SU-DHL-6 (cell line): ENCODE measurements at regions not wholly inside any gene's neighbourhood (a gene's known extent, or its start where the extent isn't known, plus 50 kb on each side); places are given as distances from the start of the nearest gene placed in this dataset.

Experiments
- H2AFZ ChIP-seq: fragments of 200-600 bp; sonication (generic); 2 replicates; pipeline ENCODE4 v1.6.1; 2014; ENCODE audit warnings: low read depth, mild to moderate bottlenecking, moderate library complexity, mixed read lengths, antibody characterized with exemption, low read length; ENCODE audit not compliant: severe bottlenecking
- H3F3A ChIP-seq: fragments of 200-600 bp; shearing (Covaris generic); 2 replicates; pipeline ENCODE4 v1.6.0; 2016; ENCODE audit warnings: antibody characterized with exemption, mild to moderate bottlenecking; ENCODE audit not compliant: insufficient read depth
- H3K27ac ChIP-seq: fragments of 200-600 bp; sonication (generic); 2 replicates; pipeline ENCODE4 v1.5.1; 2016; ENCODE audit warnings: low read depth, mild to moderate bottlenecking, low read length, moderate library complexity, mixed read lengths
- H3K27me3 ChIP-seq: fragments of 200-600 bp; sonication (generic), shearing (Covaris generic); 2 replicates; pipeline ENCODE4 v1.6.0; 2014; ENCODE audit warnings: mild to moderate bottlenecking, low read length
- H3K36me3 ChIP-seq: fragments of 200-600 bp; sonication (generic); 2 replicates; pipeline ENCODE4 v1.6.1; 2014; ENCODE audit warnings: mild to moderate bottlenecking, low read length, mixed read lengths
- H3K4me2 ChIP-seq: fragments of 300-600, 200-600 bp; shearing (Covaris generic), sonication (generic); 2 replicates; pipeline ENCODE4 v1.6.0; 2014; ENCODE audit warnings: low read length, low read depth, mild to moderate bottlenecking; ENCODE audit not compliant: poor library complexity, severe bottlenecking
- H3K4me3 ChIP-seq: fragments of 200-600 bp; sonication (generic); 2 replicates; pipeline ENCODE4 v1.5.1; 2014; ENCODE audit warnings: antibody characterized with exemption, low read length, mild to moderate bottlenecking, mixed read lengths; ENCODE audit not compliant: insufficient read depth, poor library complexity, severe bottlenecking
- H3K79me2 ChIP-seq: fragments of 200-600 bp; sonication (generic); 2 replicates; pipeline ENCODE4 v1.6.1; 2014; ENCODE audit warnings: mild to moderate bottlenecking, low read length, moderate library complexity; ENCODE audit not compliant: insufficient read depth
- H3K9ac ChIP-seq: fragments of 200-600 bp; sonication (generic); 2 replicates; pipeline ENCODE4 v1.7.0; 2014; ENCODE audit warnings: mild to moderate bottlenecking, low read length
- H3K9me2 ChIP-seq: fragments of 200-600 bp; sonication (generic); replicated peaks from 2 replicates; pipeline ENCODE4 v1.6.1; 2014; ENCODE audit warnings: low read length; ENCODE audit not compliant: insufficient read depth
- H3K9me3 ChIP-seq: fragments of 200-600 bp; sonication (generic); 2 replicates; pipeline ENCODE4 v1.6.1; 2014; ENCODE audit warnings: low read length, mixed read lengths; ENCODE audit not compliant: insufficient read depth
- H4K20me1 ChIP-seq: fragments of 200-600 bp; sonication (generic); 2 replicates; pipeline ENCODE4 v1.6.1; 2014; ENCODE audit warnings: low read depth, mild to moderate bottlenecking, antibody characterized with exemption, low read length, moderate library complexity, mixed read lengths
- EZH2phosphoT487 ChIP-seq: fragments of 200-600 bp; sonication (generic), shearing (Covaris generic); conservative IDR thresholded peaks from 2 replicates; pipeline ENCODE4 v1.6.1; 2018; ENCODE audit warnings: mild to moderate bottlenecking, antibody characterized with exemption, low read length, moderate library complexity, mixed read lengths
- TF ChIP-seq, protein P1 (sequence below): fragments of 200-600 bp; sonication (generic); IDR thresholded peaks from one replicate; pipeline ENCODE4 v1.5.1; 2017; ENCODE audit warnings: antibody characterized with exemption, mild to moderate bottlenecking, low read length, moderate library complexity; ENCODE audit not compliant: insufficient read depth, poor library complexity, severe bottlenecking

- Histone ChIP-seq H3K4me2 (no peak overlapping the region), H3K27ac (no peak overlapping the region), H3K4me3 (no peak overlapping the region), H3K27me3 (no peaks in the 10 kb centered on the region), H3F3A (no peaks in the 10 kb centered on the region), H3K79me2 (no peaks in the 10 kb centered on the region), H3K36me3 (no peaks in the 10 kb centered on the region), H4K20me1 (no peaks in the 10 kb centered on the region), H3K9me3 (no peaks in the 10 kb centered on the region), H3K9ac (no peak overlapping the region), H2AFZ (no peak overlapping the region), H3K9me2 (no peaks in the 10 kb centered on the region)
- TF ChIP-seq EZH2phosphoT487 = no peak
- TF ChIP-seq, protein P1, sequence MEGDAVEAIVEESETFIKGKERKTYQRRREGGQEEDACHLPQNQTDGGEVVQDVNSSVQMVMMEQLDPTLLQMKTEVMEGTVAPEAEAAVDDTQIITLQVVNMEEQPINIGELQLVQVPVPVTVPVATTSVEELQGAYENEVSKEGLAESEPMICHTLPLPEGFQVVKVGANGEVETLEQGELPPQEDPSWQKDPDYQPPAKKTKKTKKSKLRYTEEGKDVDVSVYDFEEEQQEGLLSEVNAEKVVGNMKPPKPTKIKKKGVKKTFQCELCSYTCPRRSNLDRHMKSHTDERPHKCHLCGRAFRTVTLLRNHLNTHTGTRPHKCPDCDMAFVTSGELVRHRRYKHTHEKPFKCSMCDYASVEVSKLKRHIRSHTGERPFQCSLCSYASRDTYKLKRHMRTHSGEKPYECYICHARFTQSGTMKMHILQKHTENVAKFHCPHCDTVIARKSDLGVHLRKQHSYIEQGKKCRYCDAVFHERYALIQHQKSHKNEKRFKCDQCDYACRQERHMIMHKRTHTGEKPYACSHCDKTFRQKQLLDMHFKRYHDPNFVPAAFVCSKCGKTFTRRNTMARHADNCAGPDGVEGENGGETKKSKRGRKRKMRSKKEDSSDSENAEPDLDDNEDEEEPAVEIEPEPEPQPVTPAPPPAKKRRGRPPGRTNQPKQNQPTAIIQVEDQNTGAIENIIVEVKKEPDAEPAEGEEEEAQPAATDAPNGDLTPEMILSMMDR = peak; percentile 69
Observed at GRCh38 chr21:31604591-31605190, 54.8 kb upstream of the SOD1 start.

- Histone ChIP-seq H3K4me2 (no peak overlapping the region), H3F3A (no peaks in the 10 kb centered on the region)
- TF ChIP-seq EZH2phosphoT487 = no peak
- TF ChIP-seq, protein P1 = no peak
Observed at GRCh38 chr21:31599563-31599962, 59.9 kb upstream of the SOD1 start.

GRCh38 chr21:31599013-31599412 is 60.5 kb upstream of the SOD1 start:
- H2AFZ ChIP-seq = no peak overlapping the region
- TF ChIP-seq EZH2phosphoT487 = no peak
- TF ChIP-seq, protein P1 = no peak
- H3K9ac ChIP-seq = no peak overlapping the region
- H3K79me2 ChIP-seq = no peaks in the 10 kb centered on the region
- no peaks in the 10 kb centered on the region for H3K9me2 ChIP-seq
- no peak overlapping the region for H3K4me3 ChIP-seq
- H3K36me3 ChIP-seq = no peaks in the 10 kb centered on the region
- no peaks in the 10 kb centered on the region for H4K20me1 ChIP-seq
- no peaks in the 10 kb centered on the region for H3K27me3 ChIP-seq
- no peak overlapping the region for H3K4me2 ChIP-seq
- no peaks in the 10 kb centered on the region for H3F3A ChIP-seq
- no peak overlapping the region for H3K27ac ChIP-seq
- no peaks in the 10 kb centered on the region for H3K9me3 ChIP-seq

More at GRCh38 chr21:31599563-31599962, 59.9 kb upstream of the SOD1 start:
- no peak overlapping the region for H3K9ac ChIP-seq
- H3K36me3 ChIP-seq = no peaks in the 10 kb centered on the region
- no peaks in the 10 kb centered on the region for H3K79me2 ChIP-seq
- H3K4me3 ChIP-seq = no peak overlapping the region
- no peak overlapping the region for H2AFZ ChIP-seq
- no peak overlapping the region for H3K27ac ChIP-seq
- no peaks in the 10 kb centered on the region for H3K9me2 ChIP-seq
- H4K20me1 ChIP-seq = no peaks in the 10 kb centered on the region
- no peaks in the 10 kb centered on the region for H3K9me3 ChIP-seq
- no peaks in the 10 kb centered on the region for H3K27me3 ChIP-seq
